EH (cell line): ENCODE measurements at regions not wholly inside any gene's neighbourhood (a gene's known extent, or its start where the extent isn't known, plus 50 kb on each side); places are given as distances from the start of the nearest gene placed in this dataset.
"Not testable (repeated sequence)": the region's sequence is repeated elsewhere in the genome, so short reads cannot be mapped to it uniquely, and the experiment has no call there.

ENCODE experiments used
- DNase-seq: peaks from one replicate; pipeline ENCODE4 v3.0.0-alpha.2; 2015; ENCODE audit warnings: low read depth

DNA sequence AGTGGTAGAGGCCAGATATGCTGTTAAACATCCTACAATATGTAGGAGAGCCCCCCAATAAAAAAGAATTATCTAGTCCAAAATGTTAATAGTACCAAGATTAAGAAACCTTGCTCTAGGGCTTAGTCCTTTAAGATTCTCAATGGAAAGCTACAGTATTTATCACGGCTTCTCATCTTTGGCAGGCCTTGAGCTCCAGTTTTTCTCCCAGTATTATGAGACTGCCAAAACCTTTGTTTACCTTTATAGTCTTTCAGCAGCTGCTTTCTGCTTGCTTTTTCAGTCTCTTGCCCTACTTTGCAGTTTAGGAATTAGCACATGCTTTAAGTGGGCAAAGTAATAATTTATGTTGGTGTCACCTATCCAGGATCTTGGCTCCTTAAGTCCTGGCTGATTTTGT, 59.7 kb downstream of the NHLRC1 start:
- DNase-seq = no peak

GRCh38 chr6:18058429-18058828, 64.0 kb downstream of the NHLRC1 start:
- DNase-seq = no peak

DNA sequence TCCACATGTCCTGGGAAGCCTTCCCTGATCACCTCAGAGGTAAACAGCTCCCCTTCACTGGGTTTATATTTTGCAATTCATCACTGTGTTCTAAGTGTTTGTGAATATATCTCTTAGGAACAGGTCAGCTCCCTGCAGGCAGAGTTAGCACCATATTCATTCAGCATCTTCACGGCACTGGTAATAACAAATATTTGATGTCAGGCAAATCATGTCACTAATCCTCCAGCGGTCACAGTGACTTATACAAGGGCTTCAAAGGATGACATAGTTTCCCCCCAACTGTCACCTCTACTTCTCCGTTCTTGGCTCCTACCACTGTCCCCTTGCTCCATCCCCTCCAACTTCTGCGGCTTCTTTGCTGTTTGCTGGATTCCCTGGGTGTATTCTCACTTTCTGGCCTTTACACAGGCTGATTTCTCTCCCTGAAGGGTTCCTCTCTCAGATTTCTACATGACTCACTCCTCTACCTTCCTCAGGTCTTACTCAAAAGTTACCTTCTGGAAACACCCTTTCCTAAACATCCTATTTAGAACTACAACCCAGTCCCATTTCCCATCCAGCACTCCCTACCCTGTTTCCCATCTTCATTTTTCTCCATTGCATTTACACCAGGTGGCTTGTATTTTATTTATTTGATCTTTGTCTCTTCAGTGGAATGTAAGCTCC, 66.6 kb downstream of the NHLRC1 start:
- DNase-seq = no peak

DNA sequence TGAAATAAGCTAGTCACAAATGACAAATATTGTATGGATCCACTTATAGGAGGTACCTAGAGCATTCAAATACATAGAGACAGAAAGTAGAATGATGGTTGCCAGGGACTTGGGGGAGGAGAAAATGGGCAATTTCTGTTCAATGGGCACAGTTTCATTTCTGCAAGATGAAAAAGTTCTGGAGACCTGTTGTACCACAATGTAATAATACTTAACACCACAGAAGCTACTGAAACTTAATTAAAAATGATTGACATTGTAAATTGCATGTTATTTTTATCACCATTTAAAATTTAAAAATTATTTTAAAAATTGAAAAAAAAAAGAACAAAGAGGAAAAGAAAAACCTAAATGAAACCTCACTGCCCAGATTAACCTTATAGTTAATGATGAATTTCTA, 67.4 kb downstream of the NHLRC1 start:
- no peak for DNase-seq

DNA sequence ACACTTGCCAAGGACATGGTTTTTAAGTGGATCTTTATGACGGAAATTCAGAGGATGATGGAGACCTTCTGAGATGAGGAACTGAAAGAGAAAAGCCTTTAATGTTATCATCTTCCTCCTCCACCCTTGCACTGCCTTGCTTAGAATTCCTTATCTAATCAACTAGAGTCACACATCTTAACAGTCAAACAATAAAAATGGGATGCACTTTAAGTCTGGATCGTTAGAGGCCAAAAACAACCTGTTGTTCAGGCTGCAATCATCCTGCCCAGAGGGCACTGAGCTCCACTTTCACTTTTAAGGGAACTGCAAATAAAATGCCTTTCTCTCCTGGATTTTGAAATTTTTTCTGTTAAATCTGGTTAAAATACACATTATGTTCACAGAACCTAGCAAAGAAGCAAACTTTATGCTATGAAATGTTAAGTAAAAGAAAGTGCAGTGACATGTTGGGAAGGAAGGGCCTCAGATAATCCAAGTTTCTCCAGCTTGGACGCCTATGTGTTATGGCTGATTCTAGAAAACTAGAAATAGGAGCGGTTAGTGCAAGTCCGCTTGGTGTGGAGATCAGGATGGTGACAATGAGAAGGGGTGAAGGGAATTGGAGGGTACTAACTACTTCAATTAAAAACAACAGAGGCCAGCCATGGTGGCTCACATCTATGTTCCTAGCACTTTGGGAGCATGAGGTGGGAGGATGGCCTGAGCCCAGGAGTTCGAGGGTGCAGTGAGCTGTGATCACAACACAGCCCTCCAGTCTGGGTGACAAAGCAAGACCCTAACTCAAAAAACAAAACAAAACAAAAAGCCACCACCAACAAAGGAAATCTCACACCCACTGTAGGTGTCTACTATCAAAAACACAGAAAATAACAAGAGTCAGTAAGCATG, 66.4 kb upstream of the KIF13A start:
- peak; percentile 44 for DNase-seq

DNA sequence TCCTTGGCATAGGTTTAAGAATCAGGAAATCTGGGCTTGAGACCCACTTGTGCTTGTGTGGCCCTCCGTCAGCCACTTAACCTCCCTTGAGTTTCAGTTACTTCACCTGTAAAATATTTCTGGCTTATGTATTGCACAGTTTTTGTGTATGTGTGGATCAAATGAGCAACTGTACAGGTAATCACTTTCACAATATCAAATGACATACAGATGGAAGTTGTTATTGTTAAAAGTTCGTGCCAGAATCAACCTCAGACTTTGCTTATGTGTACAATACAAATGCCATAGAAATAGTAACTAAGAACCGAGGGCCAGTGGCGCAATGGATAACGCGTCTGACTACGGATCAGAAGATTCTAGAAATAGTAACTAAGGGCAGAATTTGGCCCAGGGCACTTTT, 65.6 kb upstream of the KIF13A start:
- DNase-seq = peak; percentile 66

- DNase-seq = no peak
Observed at GRCh38 chr6:18049646-18050045, 62.2 kb upstream of the KIF13A start.

DNA sequence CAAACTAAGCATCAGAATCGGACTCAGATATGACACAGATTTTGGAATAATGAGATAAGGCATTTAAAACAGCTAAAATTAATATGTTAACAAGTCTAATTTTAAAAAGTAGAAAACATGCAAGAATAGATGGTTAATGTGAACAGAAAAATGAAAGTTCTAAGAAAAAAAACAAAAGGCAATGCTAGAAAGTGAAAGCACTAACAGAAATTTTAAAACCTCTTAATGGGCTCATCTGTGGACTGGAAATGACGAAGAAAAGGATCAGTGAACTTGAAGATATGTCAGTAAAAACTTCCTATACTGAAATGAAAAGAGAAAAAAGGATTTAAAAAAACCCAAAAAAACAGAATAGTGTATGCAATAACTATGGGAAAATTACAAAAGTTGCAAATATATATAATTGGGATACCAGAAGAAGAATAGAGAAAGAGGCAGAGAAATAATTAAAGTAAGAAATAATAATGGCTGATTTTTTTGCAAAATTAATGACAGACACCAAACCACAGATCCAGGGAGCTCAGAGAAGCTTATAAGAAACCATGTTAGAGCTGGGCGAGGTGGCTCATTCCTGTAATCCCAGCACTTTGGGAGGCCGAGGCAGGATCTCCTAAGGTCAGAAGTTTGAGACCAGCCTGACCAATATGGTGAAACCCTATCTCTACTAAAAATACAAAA, 61.7 kb upstream of the KIF13A start:
- DNase-seq = no peak

DNA sequence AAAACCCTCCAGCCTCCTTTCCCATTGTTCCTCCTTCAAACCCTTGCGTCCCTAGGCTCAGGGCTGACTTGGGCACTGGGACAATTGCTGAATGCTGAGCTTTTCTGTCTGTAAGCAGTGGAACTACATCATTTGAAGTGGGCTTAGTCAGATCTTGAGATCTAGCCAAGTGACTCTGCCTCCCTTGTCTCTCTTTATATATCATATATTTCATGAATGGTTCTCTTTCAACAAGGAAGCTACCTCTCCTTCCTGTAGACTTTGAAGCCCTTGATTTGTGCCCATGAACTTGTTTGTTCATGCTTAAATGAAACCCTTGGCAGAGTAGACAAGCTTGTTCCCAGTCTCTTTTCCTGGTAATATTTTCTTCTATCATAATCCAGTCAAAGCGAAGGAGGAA, 60.0 kb upstream of the KIF13A start:
- peak; percentile 52 for DNase-seq

DNA sequence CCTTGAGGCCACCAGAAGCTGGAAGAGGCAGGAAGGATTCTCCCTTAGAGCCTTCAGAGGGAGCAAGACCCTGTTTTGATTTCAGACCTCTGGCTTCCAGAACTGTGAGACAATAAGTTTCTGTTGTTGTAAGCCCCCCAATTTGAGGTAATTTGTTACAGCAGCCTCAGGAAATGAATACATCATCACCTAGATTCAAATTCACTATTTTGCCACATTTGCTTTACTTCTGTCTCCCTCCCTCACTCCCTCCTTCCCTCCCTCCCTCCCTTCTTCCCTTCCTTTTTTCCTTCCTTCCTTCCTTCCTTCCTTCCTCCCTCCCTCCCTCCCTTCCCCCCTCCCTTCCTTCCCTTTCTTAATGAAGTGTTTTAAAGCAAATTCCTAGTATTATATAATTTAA, 58.1 kb upstream of the KIF13A start:
- no peak for DNase-seq

GRCh38 chr6:18044108-18044783, 56.8 kb upstream of the KIF13A start:
- DNase-seq = peak; percentile 43

DNA sequence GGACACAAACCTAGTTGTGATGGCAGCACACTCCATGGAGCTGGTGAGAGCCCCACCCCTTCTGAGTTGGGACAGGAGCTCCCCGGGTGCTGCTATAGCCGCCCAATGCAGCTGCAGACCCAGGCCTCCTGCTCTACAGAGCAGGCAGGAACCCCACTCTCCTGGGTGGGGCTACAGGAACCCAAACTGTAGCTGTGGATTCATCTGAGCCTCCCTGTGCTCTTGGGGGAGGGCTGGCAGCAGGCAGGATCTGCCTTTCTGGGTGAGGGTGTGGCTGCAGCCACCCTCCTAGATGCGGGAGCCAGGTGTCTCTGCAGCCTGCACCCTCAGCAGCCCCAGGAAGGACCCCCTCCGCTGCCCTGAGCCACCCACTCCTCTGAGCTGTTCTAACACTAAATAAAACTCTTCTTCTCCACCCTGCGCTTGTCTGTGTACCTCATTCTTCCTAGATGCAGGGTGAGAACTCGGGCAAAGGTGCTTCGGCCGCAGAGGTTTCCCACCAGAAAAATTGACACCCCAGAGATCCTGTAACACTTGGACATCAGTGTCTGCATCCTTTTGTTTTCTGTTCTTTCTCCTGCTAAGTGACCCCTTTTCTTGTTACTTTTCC, 55.2 kb upstream of the KIF13A start:
- DNase-seq = no peak

GRCh38 chr6:18039481-18039880, 52.0 kb upstream of the KIF13A start:
- peak; percentile 50 for DNase-seq

GRCh38 chr6:18038235-18038634, 50.8 kb upstream of the KIF13A start:
- not testable (repeated sequence) for DNase-seq
